GM19240 (cell line): ENCODE measurements at regions not wholly inside any gene's neighbourhood (a gene's known extent, or its start where the extent isn't known, plus 50 kb on each side); places are given as distances from the start of the nearest gene placed in this dataset.

ENCODE experiments used
- DNase-seq: peaks from one replicate; pipeline ENCODE4 v3.0.0; 2011; ENCODE audit warnings: low spot score; ENCODE audit not compliant: insufficient read length

- no peak for DNase-seq
Measured at GRCh38 chr13:87872813-87873212, 201.6 kb downstream of the SLITRK5 start.

GRCh38 chr13:87877477-87877876, 206.3 kb downstream of the SLITRK5 start:
- DNase-seq = no peak

- no peak for DNase-seq
Measured at GRCh38 chr13:87878706-87879105, 207.5 kb downstream of the SLITRK5 start.

GRCh38 chr13:87884884-87885283, 213.7 kb downstream of the SLITRK5 start:
- no peak for DNase-seq

DNA sequence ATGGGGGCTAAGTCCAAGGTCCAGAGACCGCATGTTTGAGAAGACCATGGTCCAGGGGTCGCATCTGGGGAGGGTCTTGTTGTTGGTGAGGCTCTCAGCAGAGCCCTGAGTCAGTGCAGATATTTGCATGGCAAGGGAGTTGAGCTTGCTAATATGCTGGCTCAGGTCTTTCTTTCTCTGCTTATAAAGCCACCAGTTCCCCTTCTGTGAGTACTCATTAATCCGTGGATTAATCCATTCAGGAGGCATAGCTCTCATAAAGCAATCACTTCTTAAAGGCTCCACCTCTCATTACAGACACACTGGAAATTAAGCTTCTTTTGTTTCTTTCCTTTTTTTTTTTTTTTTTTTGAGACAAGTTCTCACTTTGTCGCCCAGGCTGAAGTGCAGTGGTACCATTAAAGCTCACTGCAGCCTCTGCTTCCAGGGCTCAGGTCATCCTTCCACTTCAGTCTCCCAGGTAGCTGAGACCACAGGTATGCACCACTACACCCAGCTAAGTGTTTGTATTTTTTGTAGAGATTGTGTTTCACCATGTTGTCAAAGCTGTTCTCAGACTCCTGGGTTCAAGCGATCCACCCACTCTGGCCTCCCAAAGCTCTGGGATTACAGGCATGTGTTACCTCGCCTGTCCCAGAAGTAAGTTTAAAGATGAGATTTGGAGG, 216.4 kb downstream of the SLITRK5 start:
- no peak for DNase-seq

- no peak for DNase-seq
Measured at GRCh38 chr13:87889254-87889653, 218.1 kb downstream of the SLITRK5 start.

GRCh38 chr13:87893186-87893585, 222.0 kb downstream of the SLITRK5 start:
- DNase-seq = no peak

GRCh38 chr13:87894059-87894458, 222.9 kb downstream of the SLITRK5 start:
- DNase-seq = no peak

DNA sequence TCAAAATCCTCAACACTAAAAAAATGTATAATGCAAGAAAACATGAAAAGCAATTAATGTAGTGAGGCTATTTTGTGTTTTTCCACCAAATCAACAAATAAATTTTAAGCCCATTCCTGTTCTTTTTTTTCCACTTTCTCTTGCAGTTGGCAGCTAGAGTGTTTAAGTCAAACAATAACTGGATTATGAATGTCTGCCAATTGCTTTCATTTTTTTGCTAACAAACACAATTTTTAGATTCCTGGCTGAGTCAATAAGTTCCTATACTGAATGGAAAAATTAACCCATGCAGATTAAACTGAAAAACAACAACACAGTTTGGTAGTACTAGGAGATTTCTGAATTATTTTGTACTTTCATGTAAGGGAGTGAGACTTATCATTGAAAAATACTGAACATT, 232.4 kb downstream of the SLITRK5 start:
- DNase-seq = no peak

- DNase-seq = no peak
Measured at GRCh38 chr13:87906411-87906810, 235.2 kb downstream of the SLITRK5 start.

DNA sequence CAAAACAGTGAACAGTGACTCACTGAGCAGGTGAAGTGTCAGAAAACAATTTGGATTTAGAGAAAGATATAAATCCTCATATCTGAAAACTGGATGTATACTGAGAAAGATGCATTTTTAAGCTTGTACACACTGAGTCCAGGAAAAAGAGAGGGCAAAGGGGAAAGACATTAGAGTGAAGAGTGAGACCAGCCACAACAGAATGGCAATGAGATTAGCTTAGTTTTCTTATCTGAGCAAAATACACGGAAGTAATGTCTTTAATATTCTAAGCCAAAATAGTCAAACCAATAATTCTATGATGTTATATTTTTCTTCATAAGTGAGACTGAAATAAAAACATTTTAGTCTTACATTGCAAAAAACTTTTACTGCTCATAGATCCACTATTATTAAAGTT, 236.0 kb downstream of the SLITRK5 start:
- no peak for DNase-seq

GRCh38 chr13:87919956-87920355, 248.8 kb downstream of the SLITRK5 start:
- DNase-seq = no peak

GRCh38 chr13:87923753-87924152, 252.6 kb downstream of the SLITRK5 start:
- DNase-seq = no peak

GRCh38 chr13:87925006-87925405, 253.8 kb downstream of the SLITRK5 start:
- DNase-seq = no peak

- DNase-seq = no peak
Measured at GRCh38 chr13:87940776-87941175, 269.6 kb downstream of the SLITRK5 start.

- no peak for DNase-seq
Measured at GRCh38 chr13:87941226-87941625, 270.1 kb downstream of the SLITRK5 start.

- no peak for DNase-seq
Measured at GRCh38 chr13:87942205-87942604, 271.0 kb downstream of the SLITRK5 start.

DNA sequence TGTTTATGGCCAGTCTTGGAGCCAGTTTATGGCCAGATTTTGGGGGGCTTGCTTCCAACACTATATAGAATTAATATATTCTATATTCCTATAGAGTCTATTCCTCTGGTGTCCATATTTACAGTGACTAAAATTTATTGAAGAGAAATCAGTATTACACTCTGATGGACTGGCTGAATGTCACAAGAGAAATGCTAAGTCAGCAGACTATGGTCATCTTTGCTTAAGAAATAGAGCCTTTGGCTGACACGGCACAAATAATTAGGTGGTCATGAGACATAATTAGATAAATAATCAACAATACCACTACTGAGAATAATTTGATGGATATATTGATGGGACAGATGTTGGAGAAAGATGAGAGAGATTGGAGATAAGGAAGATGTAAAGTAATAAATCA, 272.9 kb downstream of the SLITRK5 start:
- DNase-seq = no peak

DNA sequence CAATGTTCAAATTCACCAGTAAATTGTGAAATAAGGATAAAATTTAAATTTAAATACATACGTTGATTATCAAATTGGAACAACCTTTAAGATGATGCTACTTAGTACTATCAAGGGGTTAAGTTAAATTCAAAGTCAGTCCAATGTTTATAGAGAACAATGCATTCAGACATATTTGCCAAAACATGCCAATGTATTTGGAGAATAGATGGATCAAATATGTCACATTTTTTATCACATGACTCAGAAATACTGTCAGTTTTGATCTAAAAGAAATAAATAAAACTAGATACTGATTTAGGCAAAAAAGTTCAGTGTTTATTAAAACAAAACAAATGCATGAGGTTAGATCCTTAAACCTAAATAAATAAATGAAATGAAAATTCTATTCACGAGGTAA, 281.2 kb downstream of the SLITRK5 start:
- no peak for DNase-seq

GRCh38 chr13:87953381-87953780, 282.2 kb downstream of the SLITRK5 start:
- DNase-seq = no peak

DNA sequence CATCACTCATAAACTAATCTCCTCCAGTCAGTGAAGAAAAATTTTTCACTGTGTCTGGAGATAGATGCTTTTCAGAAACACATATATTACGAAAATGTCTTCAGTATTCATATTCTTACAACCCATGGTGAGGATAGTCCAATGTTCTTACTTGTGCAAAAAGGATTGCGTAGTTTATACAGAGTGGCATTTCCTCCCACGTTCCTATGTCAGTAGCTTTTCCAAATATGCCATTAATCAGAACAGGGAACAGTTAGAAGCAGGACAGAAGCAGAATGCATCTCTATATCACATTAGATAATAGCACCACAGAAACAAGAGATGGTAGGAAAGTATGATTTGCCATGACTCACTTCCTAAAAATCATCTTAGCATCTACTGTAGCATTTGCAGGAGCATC, 282.9 kb downstream of the SLITRK5 start:
- DNase-seq = no peak

- no peak for DNase-seq
Measured at GRCh38 chr13:87961546-87961945, 290.4 kb downstream of the SLITRK5 start.

- no peak for DNase-seq
Measured at GRCh38 chr13:87972568-87972967, 301.4 kb downstream of the SLITRK5 start.

- no peak for DNase-seq
Measured at GRCh38 chr13:87975035-87975434, 303.9 kb downstream of the SLITRK5 start.
